NCI-H82 (cell line): ENCODE measurements at regions not wholly inside any gene's neighbourhood (a gene's known extent, or its start where the extent isn't known, plus 50 kb on each side); places are given as distances from the start of the nearest gene placed in this dataset.

Source experiments
- DNase-seq: peaks from one replicate; lab custom pipeline; 2025; lab: John Stamatoyannopoulos, UW

DNA sequence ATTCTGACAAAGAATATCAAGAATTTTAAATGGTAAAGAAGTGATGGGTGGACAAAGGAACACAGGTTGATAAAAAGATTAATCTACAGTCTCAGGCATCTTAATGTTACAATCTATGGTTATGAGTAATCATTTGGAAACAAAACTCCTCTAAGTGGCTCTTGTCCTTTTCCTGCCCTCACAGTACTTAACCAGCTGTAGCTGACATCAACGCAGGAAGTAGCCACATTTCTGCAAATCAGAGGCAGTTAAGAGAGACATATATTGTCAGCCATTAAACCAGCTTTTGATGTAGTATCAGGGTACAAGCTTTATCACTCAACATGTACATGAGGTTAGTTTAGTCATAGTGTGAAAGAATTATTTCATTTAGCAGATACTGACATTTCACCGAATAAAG lies 244.6 kb downstream of the NR4A2 start:
- no peak for DNase-seq

DNA sequence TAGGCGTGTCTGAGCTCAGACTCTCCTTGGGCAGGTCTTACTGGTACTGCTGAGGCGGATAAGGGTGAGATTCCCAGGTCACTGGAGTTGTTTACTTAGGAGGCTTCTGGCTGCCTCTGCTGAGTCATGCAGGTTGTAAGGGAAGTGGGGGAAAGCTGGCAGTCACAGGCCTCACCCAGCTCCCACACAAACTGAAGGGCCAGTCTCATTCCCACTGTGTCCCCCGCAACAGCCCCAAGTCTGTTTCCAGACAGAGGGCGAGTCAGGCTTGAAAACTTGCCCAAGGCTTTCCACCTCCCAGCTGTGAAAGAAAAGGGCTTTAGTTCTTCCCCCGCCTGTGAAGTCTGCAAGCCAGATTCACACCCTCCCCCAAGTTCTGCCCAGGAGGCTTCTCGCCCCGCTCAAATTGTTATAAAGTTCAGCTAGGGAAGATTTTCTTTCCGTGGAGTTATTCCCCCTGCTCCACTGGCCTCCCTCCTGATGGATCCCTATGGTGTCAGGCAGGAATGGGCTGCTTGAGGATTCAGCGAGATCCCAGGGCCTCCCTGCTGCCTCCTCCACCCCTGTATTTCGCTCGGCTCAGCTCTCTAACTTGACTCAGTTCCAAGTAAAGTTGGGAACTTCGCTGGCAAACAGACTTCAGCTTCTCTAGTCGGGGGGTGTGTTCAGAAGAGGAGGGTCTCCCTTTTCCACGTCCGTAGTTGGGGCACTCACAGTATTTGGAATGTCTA lies 248.6 kb downstream of the NR4A2 start:
- DNase-seq, result no peak

DNA sequence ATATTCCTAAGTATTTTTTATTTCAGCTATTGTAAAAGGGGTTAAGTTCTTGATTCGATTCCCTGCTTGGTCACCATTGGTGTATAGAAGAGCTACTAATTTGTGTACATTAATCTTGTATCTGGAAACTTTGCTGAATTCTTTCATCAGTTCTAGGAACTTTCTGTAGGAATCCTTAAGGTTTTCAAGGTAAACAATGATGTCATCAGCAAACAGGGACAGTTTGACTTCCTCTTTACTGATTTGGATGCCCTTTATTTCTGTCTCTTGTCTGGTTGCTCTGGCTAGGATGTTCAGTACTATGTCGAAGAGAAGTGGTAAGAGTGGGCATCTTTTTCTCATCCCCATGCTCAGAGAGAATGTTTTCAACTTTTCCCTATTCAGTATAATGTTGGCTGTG lies 252.7 kb downstream of the NR4A2 start:
- no peak for DNase-seq

DNA sequence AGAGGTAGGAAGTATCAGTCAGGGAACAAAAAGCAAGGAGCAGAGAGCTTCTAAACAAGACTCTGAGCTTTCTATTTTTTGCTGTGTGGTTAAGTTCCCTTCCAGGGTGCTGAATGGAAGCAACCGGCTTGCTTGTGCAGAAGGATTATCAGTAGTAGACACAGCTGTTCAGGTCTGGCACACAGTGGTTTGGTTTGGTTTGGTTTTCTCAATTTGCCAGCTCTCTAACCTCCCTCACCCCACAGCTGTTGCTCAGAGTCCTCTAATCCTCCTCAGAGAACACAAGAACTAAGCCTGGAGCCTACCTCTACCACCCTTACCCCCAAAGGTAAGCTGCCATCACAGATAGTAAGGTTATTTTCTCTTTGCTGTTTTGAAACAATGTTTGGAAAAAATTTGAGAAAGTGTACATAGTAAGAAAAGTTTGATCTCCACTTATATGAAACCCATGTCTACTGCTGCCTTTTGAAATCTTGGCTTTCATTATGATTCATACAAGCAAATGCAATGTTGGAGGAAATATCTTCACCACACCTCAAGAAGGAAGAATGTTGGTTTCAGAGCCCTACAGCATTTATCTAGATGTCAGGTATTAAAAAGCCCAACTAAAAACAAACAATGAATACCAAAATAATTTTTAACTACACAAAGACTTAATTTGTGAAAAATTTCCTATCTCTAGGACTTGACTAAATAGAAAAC lies 255.3 kb downstream of the NR4A2 start:
- peak; percentile 60 for DNase-seq

DNA sequence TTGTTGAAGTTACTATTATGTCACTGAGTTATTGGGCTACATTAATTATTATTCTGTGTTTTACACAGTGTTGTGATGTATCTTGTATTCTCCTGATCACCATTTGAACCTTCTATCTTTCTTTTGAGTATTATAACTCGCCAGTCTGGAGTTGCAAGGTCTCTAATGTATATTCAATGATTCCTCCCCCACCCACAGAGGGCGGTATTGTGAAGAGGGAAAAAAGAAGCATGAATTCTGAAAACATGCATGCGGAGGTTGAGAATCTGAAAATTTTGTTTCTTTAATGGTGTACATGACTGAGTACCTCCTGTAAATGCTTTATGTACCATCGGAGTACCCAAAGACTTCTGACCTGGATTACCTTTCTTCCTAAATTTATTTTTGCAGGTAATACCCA lies 266.6 kb downstream of the NR4A2 start:
- peak; percentile 60 for DNase-seq

DNA sequence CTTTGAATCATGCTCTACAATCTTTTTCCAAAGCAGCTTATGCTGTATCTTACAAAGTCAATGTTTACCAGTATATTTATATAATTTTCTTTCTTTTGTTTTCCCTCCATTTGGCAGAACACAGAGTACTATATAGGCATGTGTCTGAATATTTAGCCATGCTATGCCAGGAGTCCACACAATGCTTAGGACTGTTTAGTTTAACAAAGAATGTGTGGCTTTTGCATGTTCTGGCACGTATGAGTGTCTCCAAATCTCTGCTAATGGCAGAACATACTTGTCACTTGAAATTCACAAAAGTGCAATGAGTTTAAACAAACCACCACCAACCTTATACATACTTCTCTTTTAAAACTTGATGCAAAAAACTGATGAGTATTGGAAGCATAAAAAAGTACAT lies 268.0 kb downstream of the NR4A2 start:
- no peak for DNase-seq

DNA sequence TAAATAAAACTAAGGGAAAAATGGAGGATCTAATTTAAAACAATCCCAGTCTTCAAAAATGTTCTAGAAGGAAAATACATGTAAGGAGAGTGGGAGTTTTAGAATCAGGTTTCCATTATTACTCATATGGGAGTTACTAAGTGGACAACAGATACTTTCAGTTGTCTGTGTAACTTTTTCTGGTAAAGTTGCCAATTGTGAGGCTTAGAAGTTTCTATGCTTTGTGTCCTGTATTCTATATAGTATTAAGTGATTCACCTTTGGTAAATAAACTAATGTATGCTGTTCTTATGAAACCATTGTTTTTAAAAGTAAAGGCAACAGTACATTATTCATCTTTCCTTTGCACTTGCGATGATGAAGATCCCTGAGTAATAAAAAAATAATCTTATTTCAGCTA lies 274.9 kb downstream of the NR4A2 start:
- DNase-seq, result no peak

DNA sequence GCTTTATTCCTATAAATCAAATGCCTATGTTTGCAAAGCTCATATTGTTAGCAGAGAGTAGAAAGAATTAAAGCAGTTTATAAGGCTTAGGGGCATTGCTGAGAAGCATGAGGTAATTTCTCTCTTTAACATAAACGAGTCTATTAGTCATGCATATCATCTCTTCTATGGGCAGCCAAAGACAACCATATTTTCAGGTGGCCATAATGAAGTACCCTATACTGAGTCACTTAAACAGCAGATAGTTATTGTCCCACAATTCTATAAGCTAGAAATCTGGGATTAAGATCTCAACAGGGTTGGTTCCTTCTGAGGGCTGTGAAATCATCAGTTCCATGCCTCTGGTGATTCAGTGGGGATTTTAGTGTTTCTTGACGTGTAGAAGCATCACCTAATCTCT lies 277.5 kb downstream of the NR4A2 start:
- no peak for DNase-seq

DNA sequence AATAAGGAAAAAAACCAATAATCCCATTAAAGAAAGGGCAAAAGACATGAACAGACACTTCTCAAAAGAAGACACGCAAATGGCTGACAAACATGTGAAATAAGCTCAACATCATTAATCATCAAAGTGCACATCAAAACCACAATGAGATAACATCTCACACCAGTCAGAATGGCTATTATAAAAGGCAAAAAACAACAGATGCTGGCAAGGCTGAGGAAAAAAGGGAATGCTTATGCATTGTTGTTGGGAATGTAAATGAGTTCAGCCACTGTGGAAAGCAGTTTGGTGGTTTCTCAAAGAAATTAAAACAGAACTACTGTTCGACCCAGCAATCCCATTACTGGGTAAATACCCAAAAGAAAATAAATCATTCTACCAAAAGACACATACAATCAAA lies 285.6 kb downstream of the NR4A2 start:
- DNase-seq, result no peak

DNA sequence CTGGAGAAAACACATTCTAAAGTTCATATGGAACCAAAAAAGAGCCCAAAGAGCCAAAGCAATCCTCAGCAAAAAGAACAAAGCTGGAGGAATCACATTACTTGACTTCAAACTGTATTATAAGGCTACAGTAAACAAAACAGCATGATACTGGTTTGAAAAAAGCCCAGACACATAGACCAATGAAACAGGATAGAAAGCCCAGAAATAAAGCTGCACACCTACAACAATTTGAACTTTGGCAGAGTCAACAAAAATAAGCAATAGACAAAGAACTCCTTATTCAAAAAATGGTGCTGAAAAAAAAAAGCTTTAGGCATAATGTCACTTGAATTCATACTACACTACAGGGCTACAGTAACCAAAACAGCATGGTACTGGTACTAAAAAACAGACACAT lies 289.6 kb downstream of the NR4A2 start:
- DNase-seq, result no peak

DNA sequence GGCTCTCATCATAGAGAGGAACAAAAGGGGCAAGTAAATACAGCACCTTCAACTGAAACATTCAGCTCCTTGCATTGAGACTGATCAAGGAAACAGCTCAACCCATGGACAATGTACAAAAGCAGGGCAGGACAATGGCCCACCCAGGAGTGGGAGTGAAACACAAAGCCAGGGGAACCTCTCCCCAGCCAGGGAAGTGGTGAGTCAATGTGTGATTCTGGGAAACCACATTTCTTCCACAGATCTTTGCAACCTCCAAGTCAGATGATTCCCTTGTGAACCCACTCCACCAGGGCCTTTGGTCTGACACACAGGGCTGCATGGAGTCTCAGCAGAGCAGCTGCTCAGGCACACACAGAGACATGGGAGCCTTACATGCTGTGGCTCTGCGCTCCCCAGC lies 294.5 kb downstream of the NR4A2 start:
- DNase-seq, result no peak

DNA sequence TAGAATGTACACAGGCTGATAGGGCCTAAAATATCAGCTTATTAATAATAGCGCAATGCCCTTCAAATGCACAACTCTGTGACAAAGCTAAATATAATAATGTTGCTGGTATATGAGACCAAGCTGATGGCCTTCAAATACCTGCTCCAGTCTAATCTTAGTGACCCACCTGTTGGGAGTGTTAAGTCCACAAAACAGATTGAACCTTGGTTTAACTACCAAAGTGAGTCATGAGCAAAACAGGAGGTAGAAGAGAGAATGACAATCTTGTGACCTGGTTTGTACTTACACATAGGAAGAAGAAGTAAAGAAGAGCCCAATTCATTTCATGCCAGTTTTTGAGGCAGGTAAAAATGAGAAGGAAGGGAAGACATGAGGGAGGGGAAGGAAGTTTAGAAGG lies 295.0 kb downstream of the NR4A2 start:
- no peak for DNase-seq

DNA sequence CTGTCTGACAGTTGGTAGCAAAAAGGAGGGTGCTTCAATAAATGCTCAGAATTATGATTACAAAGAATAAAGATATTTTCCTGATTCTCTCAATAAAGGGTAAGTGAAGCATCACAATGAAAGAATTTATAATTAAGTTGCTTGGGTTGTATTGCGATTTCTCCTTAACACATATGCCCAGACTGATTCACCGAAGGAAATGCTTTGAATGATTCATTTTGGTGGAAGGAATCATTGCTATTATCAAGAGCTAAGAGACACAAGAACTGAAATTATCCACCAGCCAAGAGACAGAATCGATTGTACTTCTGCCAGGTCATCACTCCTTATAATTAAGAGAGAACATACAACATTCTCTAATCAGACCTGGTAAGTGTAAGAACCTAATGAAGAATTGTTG lies 301.4 kb downstream of the NR4A2 start:
- no peak for DNase-seq

DNA sequence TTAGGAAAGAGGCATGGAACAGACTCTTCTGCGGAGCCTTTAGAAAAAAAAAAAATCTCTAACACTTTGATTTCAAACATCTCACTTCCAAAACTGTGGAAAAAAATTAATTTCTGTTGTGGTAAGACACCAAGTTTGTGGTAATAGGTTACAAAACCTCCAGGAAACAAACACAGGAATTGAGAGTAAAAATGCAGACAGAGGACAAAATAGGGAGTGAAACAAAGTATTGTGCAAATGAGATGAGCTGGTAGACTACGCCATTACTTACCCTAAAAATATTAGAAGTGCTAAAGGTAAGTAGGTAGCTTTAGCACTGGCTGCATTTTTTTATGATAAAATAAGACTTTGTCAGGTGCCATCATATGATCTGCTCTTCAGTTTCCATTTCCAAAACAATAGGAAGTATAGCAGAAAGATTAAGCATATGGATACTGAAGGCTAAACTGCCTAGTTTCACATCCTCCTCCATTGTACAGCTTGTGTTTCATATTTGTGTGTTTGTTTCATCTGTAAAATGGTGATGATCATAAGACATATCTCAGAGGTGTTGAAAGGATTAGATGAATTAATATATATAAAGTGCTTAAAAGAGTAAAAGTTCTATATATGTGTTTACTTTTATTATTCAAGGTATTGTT lies 309.2 kb downstream of the NR4A2 start:
- no peak for DNase-seq

DNA sequence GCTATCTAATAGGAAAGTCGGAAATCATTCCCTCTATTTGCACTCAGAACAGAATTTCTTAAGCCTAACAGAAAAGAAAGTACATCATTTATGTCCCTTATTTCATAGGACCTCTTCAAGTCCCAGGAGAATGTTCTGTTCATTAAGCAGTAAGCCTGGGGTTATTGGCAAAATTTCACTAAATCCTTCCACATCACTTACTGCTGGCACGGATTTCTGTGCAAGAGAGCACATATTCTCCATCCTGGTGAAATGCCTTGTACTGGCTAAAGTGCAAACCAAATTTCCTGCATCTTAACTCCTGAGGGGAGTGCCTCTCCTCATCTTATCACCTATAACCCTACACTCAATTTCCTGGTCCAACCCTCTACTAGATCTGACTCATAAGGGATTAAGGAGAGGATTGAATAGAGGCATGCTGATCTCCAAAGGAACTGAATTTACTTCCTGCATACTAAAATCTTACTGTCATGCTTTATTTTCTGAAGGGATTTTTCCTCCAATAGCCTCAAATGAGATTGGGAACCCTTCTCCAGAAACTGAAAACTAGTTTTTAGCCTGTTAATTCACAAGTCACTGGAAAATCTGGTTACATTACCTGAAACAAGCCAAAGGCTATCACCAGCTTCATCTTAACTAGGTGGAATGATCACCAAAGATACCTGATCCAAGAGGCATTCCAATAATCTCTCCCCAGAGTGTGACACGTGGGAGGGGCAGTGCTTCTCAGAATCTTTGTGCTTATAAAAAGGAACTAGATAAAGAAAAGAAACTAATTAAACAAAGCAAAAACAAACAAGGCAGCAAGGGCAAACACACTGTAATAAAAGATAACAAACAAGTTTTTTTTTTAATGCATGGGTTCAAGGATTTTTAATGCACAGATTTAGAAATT lies 311.1 kb downstream of the NR4A2 start:
- peak; percentile 19 for DNase-seq

DNA sequence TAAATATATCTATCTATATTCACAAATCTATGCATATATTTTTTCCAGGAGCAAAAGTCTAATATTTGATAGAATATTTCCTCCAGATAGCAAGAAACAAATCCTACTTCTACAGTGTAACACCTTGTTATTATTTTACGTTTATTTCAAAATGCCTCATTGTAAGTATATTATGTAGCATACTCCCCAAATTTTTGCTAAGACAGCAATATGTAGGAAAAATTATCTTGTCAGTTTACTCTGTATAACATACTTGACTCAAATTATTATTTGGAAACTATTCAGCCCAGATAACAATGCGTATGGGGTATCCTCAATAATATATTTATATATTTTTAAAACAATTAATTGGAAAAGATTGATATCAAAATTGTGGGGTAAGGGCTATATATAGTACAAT lies 313.2 kb downstream of the NR4A2 start:
- DNase-seq, result no peak

DNA sequence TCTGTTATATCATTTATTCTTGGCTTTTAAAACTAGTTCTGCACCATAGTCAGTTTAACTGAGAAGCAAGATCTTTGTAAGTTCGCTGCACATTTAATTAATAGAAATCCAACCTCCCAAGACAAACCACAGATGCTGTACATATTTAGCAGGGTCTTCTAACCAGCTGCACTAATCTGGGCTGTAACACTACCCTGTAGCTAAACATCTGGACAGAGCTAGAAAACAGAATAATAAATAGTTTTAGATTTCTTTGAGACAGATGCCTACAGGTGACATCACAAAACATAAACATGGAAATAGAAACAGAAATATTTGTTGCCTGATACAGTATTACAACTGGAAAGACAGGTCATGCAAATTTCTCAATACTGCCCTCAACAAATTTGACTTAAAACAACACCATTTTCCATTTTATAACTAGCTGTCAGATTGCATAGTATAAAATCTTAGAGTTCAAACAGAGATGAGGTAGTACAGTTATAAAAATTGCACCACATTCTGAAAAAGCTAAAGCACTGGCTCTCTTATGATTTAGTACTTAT lies 315.1 kb downstream of the NR4A2 start:
- DNase-seq, result peak; percentile 32

DNA sequence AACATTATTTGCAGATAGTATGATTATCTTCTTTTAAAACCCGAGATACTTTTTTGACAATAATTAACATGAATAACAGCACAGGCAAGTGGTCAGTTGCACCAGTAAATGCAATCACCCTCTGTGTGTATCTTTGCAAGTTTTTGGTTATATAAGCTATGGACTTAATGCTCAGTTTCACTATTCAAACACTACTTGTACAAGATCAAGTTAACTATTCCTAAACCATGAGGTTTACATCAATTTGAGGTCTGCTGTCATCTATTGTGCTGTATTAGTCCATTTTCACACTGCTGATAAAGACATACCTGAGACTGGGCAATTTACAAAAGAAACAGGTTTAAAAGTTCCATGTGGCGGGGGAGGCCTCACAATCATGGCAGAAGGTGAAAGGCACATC lies 323.2 kb downstream of the NR4A2 start:
- no peak for DNase-seq

DNA sequence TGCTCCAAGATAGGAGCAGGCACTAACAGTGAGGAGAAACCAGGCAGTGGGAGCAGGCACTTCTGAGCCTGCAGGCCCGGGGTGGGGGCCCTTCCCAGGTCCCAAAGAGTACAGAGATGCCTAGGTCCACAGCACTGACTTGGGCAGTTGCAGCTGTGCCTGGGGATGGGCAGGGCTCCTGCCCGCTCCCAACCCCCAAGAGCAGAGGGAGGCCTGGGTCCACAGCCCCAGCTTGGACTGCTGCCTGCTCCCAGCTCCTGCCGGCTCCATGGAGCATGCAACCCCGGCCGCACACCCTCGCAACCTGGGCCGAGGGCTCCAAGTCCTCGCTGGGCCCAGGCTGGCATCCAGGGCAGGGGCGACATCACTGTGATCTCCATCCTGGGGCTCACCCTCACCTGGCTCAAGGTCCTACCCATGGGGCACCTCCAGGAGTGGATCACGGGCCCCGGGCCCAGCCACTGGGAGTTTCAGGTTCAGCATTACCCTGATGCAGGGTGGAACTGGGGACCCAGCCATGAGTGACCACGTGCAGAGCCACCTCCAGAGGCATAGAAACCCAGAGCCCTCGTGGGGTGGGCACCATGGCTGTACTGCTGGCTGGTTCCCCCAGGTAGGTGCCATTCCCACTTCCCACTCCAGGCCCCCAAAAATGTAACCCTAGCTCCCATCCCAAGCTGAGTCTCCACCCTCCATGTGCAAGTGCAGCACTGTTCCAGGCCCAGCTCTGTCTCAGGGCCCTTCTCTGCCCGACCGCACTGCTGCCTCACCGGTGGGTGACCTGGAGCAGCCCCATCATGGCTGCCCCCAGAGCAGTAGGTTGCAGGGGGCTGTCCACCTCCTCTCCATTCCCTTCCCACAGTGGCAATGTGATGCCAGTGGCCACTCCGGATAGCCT lies 325.6 kb downstream of the NR4A2 start:
- no peak for DNase-seq

DNA sequence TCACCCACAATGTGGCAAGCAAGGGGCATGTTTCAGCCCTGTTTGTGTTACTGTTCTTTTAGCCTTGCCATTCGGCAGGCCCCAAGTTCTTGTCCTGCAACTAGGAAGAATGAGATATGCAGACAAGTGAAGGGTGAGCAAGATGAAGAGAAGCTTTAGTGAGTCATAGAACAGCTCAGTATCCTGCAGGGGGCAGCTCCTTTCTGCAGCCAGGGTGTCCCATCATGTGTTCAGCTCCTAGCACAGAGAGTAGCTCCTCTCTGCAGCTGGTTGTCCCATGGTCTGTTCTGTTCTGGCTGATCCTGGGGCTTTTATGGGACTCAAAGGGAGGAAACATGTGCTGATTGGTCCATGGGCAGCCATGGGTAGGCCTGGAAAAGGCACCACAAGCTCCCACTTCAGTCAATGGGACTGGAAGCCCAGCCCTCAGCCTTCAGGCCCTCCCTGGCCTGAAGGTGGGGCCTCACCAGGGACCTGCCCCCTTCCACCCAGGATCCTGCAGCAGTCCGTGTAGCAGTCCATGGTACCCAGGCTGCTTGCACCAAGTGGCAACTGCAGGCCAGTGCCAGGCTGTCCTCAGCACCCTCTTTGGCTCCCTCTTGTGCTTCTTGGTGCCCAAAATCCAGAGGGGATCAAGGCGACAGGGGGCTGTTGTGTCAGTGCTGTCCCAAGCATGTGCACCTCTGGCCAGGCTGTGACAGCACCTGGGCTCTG lies 326.4 kb downstream of the NR4A2 start:
- no peak for DNase-seq
